K562 (cell line): ENCODE measurements at regions not wholly inside any gene's neighbourhood (a gene's known extent, or its start where the extent isn't known, plus 50 kb on each side); places are given as distances from the start of the nearest gene placed in this dataset.
A peak's percentile ranks its signal among the peaks of the same experiment; 100 is the strongest.

Source experiments
- ATAC-seq: fragments of 200-7000 bp; cut with Tn5 transposase; 3 replicates; pipeline ENCODE4 v1.9.1; 2020; ENCODE audit warnings: moderate library complexity
- BruUV-seq: library from RNA; stranded (reverse); fragments of 400-500 nt; replicated peaks from 2 replicates; lab custom pipeline; 2021; lab: Mats Ljungman, UMichigan
- CTCF ChIA-PET: fragments of 300-600 bp; formaldehyde crosslinking; extraction: SDS; loops from one replicate; lab custom pipeline; 2021; ENCODE audit warnings: low intra/inter-chr PET ratio; lab: Yijun Ruan, JAX
- POLR2A ChIA-PET: fragments of 300-600, 350-650 bp; sonication (Branson Sonifier 250); formaldehyde crosslinking; extraction: SDS; loops from one replicate; lab custom pipeline; 2021; ENCODE audit warnings: antibody characterized with exemption, inconsistent platforms; lab: Yijun Ruan, JAX
- DNase-seq, 4 experiments: peaks; one replicate each; pipeline versions ENCODE4 v3.0.0 to v3.0.0-alpha.2; 2011 to 2018; ENCODE audit warnings: low spot score in 3 of 4, mixed read lengths in 3 of 4; ENCODE audit errors: extremely low read depth in 1 of 4
- FAIRE-seq: peaks from 2 replicates; lab custom pipeline; 2011; peaks lifted over from hg19 to GRCh38; lab: Jason Lieb, UNC
- H2AFZ ChIP-seq: 2 replicates; pipeline ENCODE4 v1.6.0; 2011; ENCODE audit warnings: low read depth, low read length, control low read depth, inconsistent platforms
- H3K27ac ChIP-seq: fragments of 200-600 bp; 3 replicates; pipeline ENCODE4 v1.8.0; 2011; ENCODE audit warnings: low read depth, mild to moderate bottlenecking, control low read depth, inconsistent platforms, low read length, moderate library complexity, mixed read lengths; ENCODE audit errors: extremely low read depth
- H3K27me3 ChIP-seq, 2 experiments: fragments of 300-600 bp in 1 of 2; 2 replicates in 1 of 2; 3 replicates in 1 of 2; pipeline versions ENCODE4 v1.6.0 to v1.8.0; 2011; ENCODE audit warnings: inconsistent platforms in 2 of 2, low read length in 2 of 2, mild to moderate bottlenecking in 1 of 2, mixed read lengths in 1 of 2, moderate library complexity in 1 of 2; ENCODE audit not compliant: control insufficient read depth in 2 of 2, insufficient read depth in 2 of 2
- H3K36me3 ChIP-seq: fragments of 300-600 bp; 3 replicates; pipeline ENCODE4 v1.8.0; 2011; ENCODE audit warnings: mild to moderate bottlenecking, low read length, inconsistent platforms; ENCODE audit not compliant: control insufficient read depth, insufficient read depth
- H3K4me1 ChIP-seq, 2 experiments: fragments of 200-600 bp in 1 of 2; replicated peaks in 1 of 2; 2 replicates in 1 of 2; 3 replicates in 1 of 2; pipeline versions ENCODE4 v1.5.1 to v1.8.0; 2011; ENCODE audit warnings: inconsistent platforms in 2 of 2, low read length in 2 of 2, mild to moderate bottlenecking in 1 of 2, mixed read lengths in 1 of 2, moderate library complexity in 1 of 2; ENCODE audit not compliant: control insufficient read depth in 2 of 2, insufficient read depth in 2 of 2
- H3K4me2 ChIP-seq: 2 replicates; pipeline ENCODE4 v1.6.1; 2011; ENCODE audit warnings: low read length, control low read depth, inconsistent platforms, mixed read lengths; ENCODE audit not compliant: insufficient read depth
- H3K4me3 ChIP-seq: fragments of 200-600 bp; sonication (generic), shearing (Covaris generic); 2 replicates; pipeline ENCODE4 v1.5.1; 2016; ENCODE audit warnings: control low read depth, inconsistent platforms
- H3K79me2 ChIP-seq: fragments of 200-600 bp; 3 replicates; pipeline ENCODE4 v1.8.0; 2011; ENCODE audit warnings: low read length, inconsistent platforms; ENCODE audit not compliant: control insufficient read depth, insufficient read depth
- H3K9ac ChIP-seq, 2 experiments: 2 replicates each; pipeline versions ENCODE4 v1.6.0 to v1.6.1; 2011; ENCODE audit warnings: low read depth in 2 of 2, low read length in 2 of 2, control low read depth in 1 of 2, inconsistent platforms in 1 of 2, mild to moderate bottlenecking in 1 of 2, mixed read lengths in 1 of 2; ENCODE audit not compliant: insufficient read depth in 1 of 2
- H3K9me1 ChIP-seq: one replicate; pipeline ENCODE4 v1.6.0; 2011; ENCODE audit warnings: inconsistent platforms, mild to moderate bottlenecking, low read length, moderate library complexity; ENCODE audit not compliant: control insufficient read depth, insufficient read depth
- H3K9me3 ChIP-seq: replicated peaks from 2 replicates; pipeline ENCODE4 v1.5.1; 2011; ENCODE audit warnings: low read depth, low read length, inconsistent platforms; ENCODE audit not compliant: control insufficient read depth, insufficient read depth
- H4K20me1 ChIP-seq: replicated peaks from 2 replicates; pipeline ENCODE4 v1.6.1; 2011; ENCODE audit warnings: low read length, inconsistent platforms, mixed read lengths; ENCODE audit not compliant: control insufficient read depth, insufficient read depth
- BHLHE40 ChIP-seq: IDR thresholded peaks from 2 replicates; pipeline ENCODE4 v1.6.1; 2011; ENCODE audit warnings: low read length, improper control_type of control experiment
- HDGF ChIP-seq: fragments of 450-650 bp; IDR thresholded peaks from 2 replicates; pipeline ENCODE4 v1.6.1; 2016
- JUND ChIP-seq, 2 experiments: IDR thresholded peaks; 2 replicates in 1 of 2; 3 replicates in 1 of 2; pipeline ENCODE4 v1.6.1; 2011; ENCODE audit warnings: borderline replicate concordance in 2 of 2, low read depth in 2 of 2, low read length in 2 of 2, improper control_type of control experiment in 1 of 2, missing biosample characterization in 1 of 2, missing genetic modification characterization in 1 of 2, missing genetic modification reagents in 1 of 2
- KDM1A ChIP-seq, 2 experiments: fragments of 450-650 bp; IDR thresholded peaks; 2 replicates each; pipeline ENCODE4 v1.6.1; 2016; ENCODE audit warnings: mild to moderate bottlenecking in 2 of 2
- MEIS2 ChIP-seq: fragments of 450-650 bp; IDR thresholded peaks from 2 replicates; pipeline ENCODE4 v1.6.1; 2014; ENCODE audit warnings: mild to moderate bottlenecking; ENCODE audit not compliant: partially characterized antibody
- PHB ChIP-seq: fragments of 250-450 bp; sonication (Bioruptor Pico); IDR thresholded peaks from 2 replicates; pipeline ENCODE4 v1.5.0; 2021
- SMARCA4 ChIP-seq: fragments of 450-650 bp; IDR thresholded peaks from 2 replicates; pipeline ENCODE4 v1.6.1; 2016
- SMARCC2 ChIP-seq: fragments of 450-650 bp; IDR thresholded peaks from 2 replicates; pipeline ENCODE4 v1.6.1; 2017; ENCODE audit warnings: antibody characterized with exemption, moderate library complexity, mild to moderate bottlenecking, low read depth
- TEAD4 ChIP-seq, 2 experiments: sonication (generic) in 1 of 2; formaldehyde crosslinking in 1 of 2; IDR thresholded peaks; 2 replicates each; pipeline versions ENCODE4 v1.6.1 to v1.8.0; 2012 to 2022; ENCODE audit warnings: borderline replicate concordance in 1 of 2, inconsistent platforms in 1 of 2, low read length in 1 of 2, mild to moderate bottlenecking in 1 of 2, missing genetic modification reagents in 1 of 2
- ZNF124 ChIP-seq: sonication (generic); formaldehyde crosslinking; IDR thresholded peaks from 2 replicates; pipeline ENCODE4 v1.8.1; 2022; ENCODE audit warnings: missing genetic modification reagents
- ZNF23 ChIP-seq: fragments of 250-450 bp; sonication (Bioruptor Pico); IDR thresholded peaks from 2 replicates; pipeline ENCODE4 v1.4.0; 2020; ENCODE audit warnings: mild to moderate bottlenecking
- ZNF431 ChIP-seq: sonication (generic); formaldehyde crosslinking; IDR thresholded peaks from 2 replicates; pipeline ENCODE4 v1.8.0; 2022; ENCODE audit warnings: mild to moderate bottlenecking, missing genetic modification reagents
- WGBS: fragments of 100-300 bp; shearing (Covaris generic); methylation state at CpG from one replicate; pipeline ENCODE4 v1.1.6; 2016; ENCODE audit warnings: low coverage, mixed read lengths; ENCODE audit not compliant: insufficient coverage; ENCODE audit errors: missing lambda C conversion rate; 5-methylcytosine and 5-hydroxymethylcytosine counted together
- in situ Hi-C: fragments of 300-500 bp; cut with MboI; formaldehyde crosslinking; loops from 4 replicates; pipeline ENCODE4 v1.15.0; 2018; ENCODE audit warnings: inconsistent platforms, mixed read lengths
- intact Hi-C: fragments of 100-400 bp; cut with micrococcal nuclease; formaldehyde crosslinking; loops from 2 replicates; pipeline ENCODE4 v1.14.2; 2022
- TF ChIP-seq, protein P1 (sequence below): fragments of 200-800 bp; sonication (Bioruptor generic); IDR thresholded peaks from 2 replicates; pipeline ENCODE4 v1.6.1; 2016; ENCODE audit warnings: missing genetic modification characterization, missing compliant biosample characterization
- TF ChIP-seq, protein P2 (sequence below): fragments of 250-450 bp; sonication (Bioruptor Pico); IDR thresholded peaks from 2 replicates; pipeline ENCODE4 v1.8.0; 2021; ENCODE audit warnings: borderline replicate concordance, mild to moderate bottlenecking, moderate library complexity; ENCODE audit not compliant: poor library complexity, severe bottlenecking
- TF ChIP-seq, protein P3 (sequence below): sonication (generic); formaldehyde crosslinking; IDR thresholded peaks from 2 replicates; pipeline ENCODE4 v1.8.0; 2022; ENCODE audit warnings: mild to moderate bottlenecking, missing genetic modification reagents, borderline replicate concordance

DNA sequence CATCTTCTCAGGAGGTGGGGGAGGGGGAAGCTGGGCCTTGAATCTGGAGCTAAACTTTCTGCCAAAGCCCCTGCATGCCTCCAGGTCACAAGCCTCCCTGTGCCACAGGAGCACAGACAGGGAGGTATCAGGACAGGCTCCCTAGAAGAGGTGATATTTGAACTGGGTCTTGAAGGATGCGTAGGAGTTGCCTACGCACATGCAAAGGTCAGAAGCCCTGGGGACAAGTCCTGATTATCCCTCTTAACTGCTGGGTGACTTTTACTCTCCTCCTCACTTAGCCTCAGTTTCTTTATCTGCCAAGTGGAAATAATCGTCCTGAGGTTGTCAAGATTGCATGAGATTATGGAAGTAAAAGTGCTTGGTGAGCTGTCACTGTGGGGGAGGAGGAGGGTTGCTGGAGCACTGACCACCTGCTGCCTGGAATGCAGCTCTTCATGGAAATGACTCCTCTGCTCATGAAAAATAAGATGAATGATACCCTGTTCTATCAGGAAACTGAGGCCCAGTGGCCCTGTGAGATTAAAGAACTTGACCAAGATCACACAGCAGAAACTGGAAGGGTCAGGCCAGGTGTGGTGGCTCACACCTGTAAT lies 50.6 kb upstream of the LAPTM5 start:
- Histone ChIP-seq H3K9ac (no peak overlapping the region), H3K4me2 (no peak overlapping the region), H3K27me3 (no peaks in the 10 kb centered on the region; a peak in 1 of 5 replicates), H3K27ac (no peak overlapping the region), H3K9me3 (no peaks in the 10 kb centered on the region), H3K9me1 (no peaks in the 10 kb centered on the region), H3K4me1 (peaks cover 20 to 33% of the 10 kb centered on the region in 2 experiments), H3K79me2 (no peaks in the 10 kb centered on the region), H3K36me3 (no peaks in the 10 kb centered on the region), H2AFZ (no peak overlapping the region), H4K20me1 (no peaks in the 10 kb centered on the region), H3K4me3 (no peak overlapping the region)
- no peak for DNase-seq
- no peak for ATAC-seq
- BruUV-seq, result no TSS peak
- intact Hi-C loops, result no loop called here
- ChIA-PET POLR2A (interaction anchor here (0.8 to 2.0 kb wide), 7 partner anchors 8 to 129 kb away, joined by 3 to 8 read pairs (median 3); no protein-coding TSS in a partner anchor), CTCF (no interaction called here)
- in situ Hi-C loops, result no loop called here
- WGBS, result 20% methylated on average over 3 of the region's 3 CpGs
- FAIRE-seq, result peak; percentile 15
- TF ChIP-seq, protein P1, sequence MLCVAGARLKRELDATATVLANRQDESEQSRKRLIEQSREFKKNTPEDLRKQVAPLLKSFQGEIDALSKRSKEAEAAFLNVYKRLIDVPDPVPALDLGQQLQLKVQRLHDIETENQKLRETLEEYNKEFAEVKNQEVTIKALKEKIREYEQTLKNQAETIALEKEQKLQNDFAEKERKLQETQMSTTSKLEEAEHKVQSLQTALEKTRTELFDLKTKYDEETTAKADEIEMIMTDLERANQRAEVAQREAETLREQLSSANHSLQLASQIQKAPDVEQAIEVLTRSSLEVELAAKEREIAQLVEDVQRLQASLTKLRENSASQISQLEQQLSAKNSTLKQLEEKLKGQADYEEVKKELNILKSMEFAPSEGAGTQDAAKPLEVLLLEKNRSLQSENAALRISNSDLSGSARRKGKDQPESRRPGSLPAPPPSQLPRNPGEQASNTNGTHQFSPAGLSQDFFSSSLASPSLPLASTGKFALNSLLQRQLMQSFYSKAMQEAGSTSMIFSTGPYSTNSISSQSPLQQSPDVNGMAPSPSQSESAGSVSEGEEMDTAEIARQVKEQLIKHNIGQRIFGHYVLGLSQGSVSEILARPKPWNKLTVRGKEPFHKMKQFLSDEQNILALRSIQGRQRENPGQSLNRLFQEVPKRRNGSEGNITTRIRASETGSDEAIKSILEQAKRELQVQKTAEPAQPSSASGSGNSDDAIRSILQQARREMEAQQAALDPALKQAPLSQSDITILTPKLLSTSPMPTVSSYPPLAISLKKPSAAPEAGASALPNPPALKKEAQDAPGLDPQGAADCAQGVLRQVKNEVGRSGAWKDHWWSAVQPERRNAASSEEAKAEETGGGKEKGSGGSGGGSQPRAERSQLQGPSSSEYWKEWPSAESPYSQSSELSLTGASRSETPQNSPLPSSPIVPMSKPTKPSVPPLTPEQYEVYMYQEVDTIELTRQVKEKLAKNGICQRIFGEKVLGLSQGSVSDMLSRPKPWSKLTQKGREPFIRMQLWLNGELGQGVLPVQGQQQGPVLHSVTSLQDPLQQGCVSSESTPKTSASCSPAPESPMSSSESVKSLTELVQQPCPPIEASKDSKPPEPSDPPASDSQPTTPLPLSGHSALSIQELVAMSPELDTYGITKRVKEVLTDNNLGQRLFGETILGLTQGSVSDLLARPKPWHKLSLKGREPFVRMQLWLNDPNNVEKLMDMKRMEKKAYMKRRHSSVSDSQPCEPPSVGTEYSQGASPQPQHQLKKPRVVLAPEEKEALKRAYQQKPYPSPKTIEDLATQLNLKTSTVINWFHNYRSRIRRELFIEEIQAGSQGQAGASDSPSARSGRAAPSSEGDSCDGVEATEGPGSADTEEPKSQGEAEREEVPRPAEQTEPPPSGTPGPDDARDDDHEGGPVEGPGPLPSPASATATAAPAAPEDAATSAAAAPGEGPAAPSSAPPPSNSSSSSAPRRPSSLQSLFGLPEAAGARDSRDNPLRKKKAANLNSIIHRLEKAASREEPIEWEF (CRISPR knock-in tag), result no peak
- TF ChIP-seq SMARCC2, result no peak
- peak; percentile 59; the same call in 1 of the 2 replicates for TF ChIP-seq TEAD4 (IDR thresholded peaks at IDR 0.05; ENCODE audit: low read length)
- TF ChIP-seq TEAD4 (CRISPR knock-in tag; IDR thresholded peaks at IDR 0.05; ENCODE audit: borderline replicate concordance), result no peak
- no peak for TF ChIP-seq ZNF124 (CRISPR knock-in tag)
- TF ChIP-seq SMARCA4, result 0 out of 2 replicates have a peak, but pooled peaks have one; percentile 12
- no peak for TF ChIP-seq ZNF431 (CRISPR knock-in tag)
- TF ChIP-seq MEIS2, result peak; percentile 29
- TF ChIP-seq ZNF23 (CRISPR knock-in tag), result no peak
- TF ChIP-seq, protein P2, sequence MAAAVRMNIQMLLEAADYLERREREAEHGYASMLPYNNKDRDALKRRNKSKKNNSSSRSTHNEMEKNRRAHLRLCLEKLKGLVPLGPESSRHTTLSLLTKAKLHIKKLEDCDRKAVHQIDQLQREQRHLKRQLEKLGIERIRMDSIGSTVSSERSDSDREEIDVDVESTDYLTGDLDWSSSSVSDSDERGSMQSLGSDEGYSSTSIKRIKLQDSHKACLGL (CRISPR knock-in tag), result no peak
- peak; percentile 20; the same call in 1 of the 2 replicates for TF ChIP-seq HDGF
- peak; percentile 62 to 64 for TF ChIP-seq KDM1A (IDR thresholded peaks at IDR 0.05)
- TF ChIP-seq JUND (IDR thresholded peaks at IDR 0.05; ENCODE audit: borderline replicate concordance, low read depth, low read length), result peak; percentile 6; the same call in 1 of the 2 replicates
- no peak for TF ChIP-seq JUND (tag; IDR thresholded peaks at IDR 0.05; ENCODE audit: borderline replicate concordance, low read depth, low read length)
- peak; percentile 79 for TF ChIP-seq BHLHE40
- TF ChIP-seq, protein P3, sequence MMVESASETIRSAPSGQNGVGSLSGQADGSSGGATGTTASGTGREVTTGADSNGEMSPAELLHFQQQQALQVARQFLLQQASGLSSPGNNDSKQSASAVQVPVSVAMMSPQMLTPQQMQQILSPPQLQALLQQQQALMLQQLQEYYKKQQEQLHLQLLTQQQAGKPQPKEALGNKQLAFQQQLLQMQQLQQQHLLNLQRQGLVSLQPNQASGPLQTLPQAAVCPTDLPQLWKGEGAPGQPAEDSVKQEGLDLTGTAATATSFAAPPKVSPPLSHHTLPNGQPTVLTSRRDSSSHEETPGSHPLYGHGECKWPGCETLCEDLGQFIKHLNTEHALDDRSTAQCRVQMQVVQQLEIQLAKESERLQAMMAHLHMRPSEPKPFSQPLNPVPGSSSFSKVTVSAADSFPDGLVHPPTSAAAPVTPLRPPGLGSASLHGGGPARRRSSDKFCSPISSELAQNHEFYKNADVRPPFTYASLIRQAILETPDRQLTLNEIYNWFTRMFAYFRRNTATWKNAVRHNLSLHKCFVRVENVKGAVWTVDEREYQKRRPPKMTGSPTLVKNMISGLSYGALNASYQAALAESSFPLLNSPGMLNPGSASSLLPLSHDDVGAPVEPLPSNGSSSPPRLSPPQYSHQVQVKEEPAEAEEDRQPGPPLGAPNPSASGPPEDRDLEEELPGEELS (CRISPR knock-in tag), result no peak
- no peak for TF ChIP-seq PHB (CRISPR knock-in tag)
